GM19023 (cell line): ENCODE measurements at regions not wholly inside any gene's neighbourhood (a gene's known extent, or its start where the extent isn't known, plus 50 kb on each side); places are given as distances from the start of the nearest gene placed in this dataset.
"Not testable (repeated sequence)": the region's sequence is repeated elsewhere in the genome, so short reads cannot be mapped to it uniquely, and the experiment has no call there.

Experiments
- ATAC-seq: cut with Tn5 transposase; IDR thresholded peaks from one replicate; pipeline ENCODE4 v1.9.1; 2021; ENCODE audit warnings: mild to moderate bottlenecking, moderate library complexity; ENCODE audit not compliant: unreplicated experiment

- ATAC-seq, result no peak
Measured at GRCh38 chr12:128026696-128027574, 240.0 kb upstream of the TMEM132C start.

GRCh38 chr12:128033473-128033872 is 233.5 kb upstream of the TMEM132C start:
- no peak for ATAC-seq

GRCh38 chr12:128040971-128041370 is 226.0 kb upstream of the TMEM132C start:
- no peak for ATAC-seq

GRCh38 chr12:128042283-128042682 is 224.7 kb upstream of the TMEM132C start:
- not testable (repeated sequence) for ATAC-seq

- no peak for ATAC-seq
Measured at GRCh38 chr12:128042825-128043224, 224.1 kb upstream of the TMEM132C start.

GRCh38 chr12:128043317-128043716 is 223.7 kb upstream of the TMEM132C start:
- ATAC-seq, result no peak

DNA sequence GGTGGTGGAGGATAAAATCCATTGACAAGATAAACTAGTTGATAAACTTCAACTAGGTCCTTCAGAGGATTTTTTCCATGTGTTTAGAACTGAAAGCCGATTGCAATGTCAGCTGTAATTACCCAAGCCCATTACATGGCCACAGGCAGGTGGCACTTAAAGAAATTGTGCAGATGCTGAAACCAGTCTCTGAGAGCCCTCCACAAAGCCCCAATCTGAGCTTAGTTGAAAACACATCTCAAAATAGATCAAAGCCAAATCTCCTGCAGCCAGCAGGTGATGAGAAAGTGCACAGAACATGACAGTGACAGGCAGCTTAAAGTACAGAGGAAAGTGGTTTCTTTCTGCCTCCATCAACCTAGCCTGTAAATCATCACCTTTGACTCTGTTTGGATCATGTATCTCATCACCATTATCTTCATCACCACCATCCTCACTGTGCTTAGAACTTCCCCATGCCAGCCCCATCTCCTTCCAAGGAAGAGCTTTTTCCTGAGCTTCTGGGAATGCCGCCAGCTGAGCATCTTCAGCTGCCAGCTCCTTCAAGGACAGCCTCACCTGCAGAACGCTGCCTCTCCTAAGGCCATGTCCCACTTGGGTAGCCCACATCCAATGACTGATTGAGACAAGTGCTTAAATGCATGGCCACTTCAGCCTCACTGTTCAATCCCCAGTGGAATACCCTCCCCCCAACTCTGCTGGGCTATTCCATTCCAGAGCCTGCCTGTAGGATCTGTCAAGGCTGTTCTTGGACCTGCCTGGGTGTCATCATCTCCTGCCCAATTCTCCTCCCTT is 219.5 kb upstream of the TMEM132C start:
- ATAC-seq, result no peak

GRCh38 chr12:128052331-128052730 is 214.6 kb upstream of the TMEM132C start:
- ATAC-seq, result no peak

DNA sequence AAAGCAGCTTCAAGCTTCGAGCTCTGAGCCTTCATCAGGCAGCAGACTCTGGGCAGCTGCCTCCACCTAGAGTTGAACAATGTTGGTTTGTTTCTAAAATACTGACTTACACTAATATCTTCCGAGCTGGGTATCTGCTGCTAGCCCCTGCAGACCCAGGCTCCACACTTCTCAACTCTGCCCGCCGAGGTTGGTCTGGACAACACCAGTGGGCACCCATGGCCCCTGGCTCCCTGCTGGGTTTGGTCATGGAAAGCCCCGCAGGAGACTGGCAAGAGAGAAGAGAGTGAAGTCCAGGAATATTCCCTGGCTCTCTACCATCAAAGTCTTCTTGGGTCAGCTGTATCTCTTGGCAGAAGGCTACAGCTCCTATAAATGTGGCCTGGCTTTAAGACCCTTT is 214.2 kb upstream of the TMEM132C start:
- no peak for ATAC-seq

- ATAC-seq, result no peak
Measured at GRCh38 chr12:128055567-128055966, 211.4 kb upstream of the TMEM132C start.

DNA sequence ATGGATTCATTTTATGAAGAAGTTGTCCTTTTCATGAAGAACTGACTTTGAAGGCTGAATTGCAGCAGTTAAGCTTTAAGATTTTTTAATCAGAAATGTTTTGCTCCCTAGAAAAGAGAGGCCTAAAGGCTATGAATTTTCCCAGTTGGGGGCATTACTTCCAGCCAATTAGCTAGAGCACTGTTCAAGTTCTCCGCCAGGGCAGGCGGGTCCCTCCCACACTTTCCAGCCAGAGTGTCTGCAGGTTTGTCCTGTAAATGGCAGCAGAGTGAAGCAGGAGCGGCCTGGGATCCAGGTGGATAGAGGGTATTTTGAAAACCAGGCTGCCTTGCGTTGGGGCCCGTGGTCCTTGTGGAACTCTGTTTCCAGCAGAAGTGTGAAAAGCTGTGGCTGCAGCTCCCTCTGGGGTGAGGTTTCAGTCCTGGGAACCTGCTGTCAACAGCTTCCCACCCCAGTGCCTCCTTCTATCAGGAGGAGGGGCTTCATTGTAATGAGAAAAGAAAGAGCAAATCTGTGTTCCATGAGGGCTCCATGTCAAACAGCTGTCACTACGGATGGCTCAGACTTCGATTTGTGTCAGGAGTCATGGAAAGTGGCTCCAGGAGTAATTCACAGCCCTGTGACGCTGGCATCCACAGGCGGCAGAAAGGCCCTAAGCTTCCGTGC is 210.7 kb upstream of the TMEM132C start:
- no peak for ATAC-seq

DNA sequence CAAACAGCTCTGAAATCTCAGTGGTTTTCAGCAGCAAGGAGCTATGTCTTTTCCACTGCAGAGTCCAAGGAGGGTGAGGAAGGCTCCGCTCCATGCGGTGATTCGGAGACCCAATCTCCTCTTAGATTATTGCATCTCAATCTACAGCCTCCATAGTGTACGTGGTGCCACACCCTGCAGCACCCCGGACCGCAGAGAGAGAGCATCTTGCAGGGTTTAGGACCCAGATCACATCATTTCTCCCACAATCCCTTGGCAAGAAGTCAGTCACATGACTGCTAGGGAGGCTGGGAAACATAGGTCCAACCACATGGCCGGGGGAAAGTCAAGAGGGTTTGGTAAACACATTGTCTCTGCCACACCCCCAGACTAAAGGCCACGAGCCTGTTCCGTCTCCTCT is 209.4 kb upstream of the TMEM132C start:
- no peak for ATAC-seq

- ATAC-seq, result no peak
Measured at GRCh38 chr12:128059621-128060370, 207.2 kb upstream of the TMEM132C start.

GRCh38 chr12:128068211-128068610 is 198.8 kb upstream of the TMEM132C start:
- ATAC-seq, result no peak

DNA sequence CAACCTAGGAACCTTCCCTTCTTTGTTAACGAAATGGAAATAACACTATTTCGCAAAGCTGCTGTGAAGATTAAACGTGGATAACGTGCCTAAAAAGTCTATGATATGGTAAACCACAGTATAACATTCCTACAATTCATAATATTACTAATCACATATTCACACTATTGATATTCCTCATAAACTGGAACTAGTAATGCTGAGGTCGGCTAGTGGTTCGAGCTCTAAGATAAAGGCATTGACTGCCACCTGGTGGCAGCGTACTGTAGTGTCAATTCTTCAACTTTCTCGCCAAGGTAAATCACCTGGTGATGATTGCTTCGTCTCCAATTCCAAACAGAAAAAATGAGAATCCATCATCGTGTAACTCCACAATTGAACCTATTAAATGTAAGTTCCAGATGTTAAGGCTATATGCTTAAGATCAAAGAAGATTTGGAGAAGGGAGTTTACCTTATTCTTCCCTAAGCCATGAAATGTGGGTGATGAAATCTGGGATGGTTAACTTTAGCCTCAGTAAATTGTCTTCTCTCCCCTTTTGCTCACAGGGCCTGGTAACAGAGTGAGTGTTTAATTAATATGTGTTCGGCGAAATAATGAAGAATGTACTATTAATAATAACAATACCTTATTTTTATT is 197.5 kb upstream of the TMEM132C start:
- ATAC-seq, result no peak

- ATAC-seq, result no peak
Measured at GRCh38 chr12:128073937-128074336, 193.0 kb upstream of the TMEM132C start.

GRCh38 chr12:128075332-128075731 is 191.6 kb upstream of the TMEM132C start:
- ATAC-seq, result no peak

DNA sequence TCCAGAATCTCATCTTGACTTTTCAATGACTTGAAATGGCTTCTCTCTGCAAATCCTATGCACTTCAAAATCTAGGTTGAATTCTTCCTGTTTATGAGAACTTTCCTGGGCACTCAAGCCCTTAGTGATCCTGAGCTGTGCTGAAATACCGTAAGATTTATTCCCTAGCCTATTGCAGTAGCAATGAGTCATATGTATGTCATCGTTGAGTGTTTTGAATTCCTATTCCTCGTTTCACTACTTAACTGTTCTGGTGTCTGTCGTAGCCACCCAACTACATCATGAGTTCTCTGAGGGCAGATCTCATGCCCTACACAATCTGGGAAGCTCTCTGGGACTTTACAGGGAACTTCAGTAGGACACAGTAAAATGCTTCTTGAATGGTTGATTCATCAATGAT is 190.8 kb upstream of the TMEM132C start:
- no peak for ATAC-seq

- ATAC-seq, result no peak
Measured at GRCh38 chr12:128077211-128077916, 189.6 kb upstream of the TMEM132C start.

DNA sequence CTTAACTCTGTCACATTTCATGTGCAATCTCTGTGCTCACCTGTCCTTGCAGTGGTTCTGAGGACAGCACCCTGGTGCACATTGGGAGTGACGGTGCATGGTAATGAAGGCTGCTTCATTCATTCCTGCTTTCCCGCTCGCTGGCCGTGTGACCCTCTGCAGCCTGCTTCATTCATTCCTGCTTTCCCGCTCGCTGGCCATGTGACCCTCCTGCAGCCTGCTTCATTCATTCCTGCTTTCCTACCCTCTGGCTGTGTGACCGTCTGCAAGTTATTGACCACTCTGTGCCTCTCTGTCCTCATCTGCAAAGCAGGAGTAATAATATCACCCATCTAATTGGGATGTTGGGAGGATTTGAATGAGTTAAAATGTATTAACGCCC is 189.1 kb upstream of the TMEM132C start:
- no peak for ATAC-seq
